Upper lobe of left lung (tissue), 6 donors: ENCODE measurements at regions not wholly inside any gene's neighbourhood (a gene's known extent, or its start where the extent isn't known, plus 50 kb on each side); places are given as distances from the start of the nearest gene placed in this dataset.

ENCODE experiments used
- ATAC-seq, 2 donors: fragments of 200-7000 bp; cut with Tn5 transposase; one replicate each; pipeline ENCODE4 v1.9.1; 2022; ENCODE audit warnings: mild to moderate bottlenecking in 2 of 2, moderate library complexity in 2 of 2; ENCODE audit not compliant: low FRiP score in 2 of 2
- DNase-seq, 2 donors: peaks; one replicate each; pipeline ENCODE4 v3.0.0-alpha.2; 2019 to 2020
- H3K27ac ChIP-seq, 4 donors: fragments of 200-600 bp; sonication (generic); one replicate each; pipeline ENCODE4 v1.5.1; 2016 to 2019
- H3K27me3 ChIP-seq, 4 donors: fragments of 200-600 bp; sonication (generic); one replicate each; pipeline ENCODE4 v1.5.1; 2017 to 2019
- H3K36me3 ChIP-seq, 4 donors: fragments of 200-600 bp; sonication (generic); one replicate each; pipeline ENCODE4 v1.5.1; 2016 to 2019
- H3K4me1 ChIP-seq, 4 donors: fragments of 200-600 bp; sonication (generic); one replicate each; pipeline ENCODE4 v1.5.1; 2018 to 2019
- H3K4me3 ChIP-seq, 4 donors: fragments of 200-600 bp; sonication (generic); one replicate each; pipeline ENCODE4 v1.5.1; 2017 to 2019; ENCODE audit warnings: mild to moderate bottlenecking in 2 of 4, moderate library complexity in 1 of 4
- H3K9me3 ChIP-seq, 4 donors: fragments of 200-600 bp; sonication (generic); one replicate each; pipeline ENCODE4 v1.5.1; 2018 to 2019
- CTCF ChIP-seq, 6 experiments: fragments of 450-650 bp in 4 of 6; fragments of 200-600 bp in 2 of 6; sonication (generic) in 2 of 6; IDR thresholded peaks; one replicate each; pipeline ENCODE4 v1.5.1; 2016 to 2019; ENCODE audit warnings: antibody characterized with exemption in 6 of 6
- EP300 ChIP-seq, 4 donors: sonication (generic); formaldehyde crosslinking; IDR thresholded peaks; one replicate each; pipeline ENCODE4 v1.5.1; 2017; ENCODE audit warnings: antibody characterized with exemption in 4 of 4, control low read depth in 2 of 4
- POLR2A ChIP-seq, 4 donors: fragments of 450-650 bp; IDR thresholded peaks; one replicate each; pipeline ENCODE4 v1.5.1; 2016 to 2017; ENCODE audit warnings: antibody characterized with exemption in 4 of 4, mild to moderate bottlenecking in 2 of 4
- POLR2AphosphoS5 ChIP-seq, 2 donors: sonication (generic); formaldehyde crosslinking; IDR thresholded peaks; one replicate each; pipeline ENCODE4 v1.5.1; 2017; ENCODE audit warnings: antibody characterized with exemption in 2 of 2
- WGBS, 2 donors: methylation state at CpG; one replicate each; pipeline ENCODE4 v1.1.5; 2017 to 2018; 5-methylcytosine and 5-hydroxymethylcytosine counted together
- donor health status: DM: no; HTN: no; CAD: no; lungs with moderate emphysema.
- donor health status: DM: no; HTN: yes; CAD: no; lungs with severe emphysema.

- Histone ChIP-seq H3K27ac (no peak overlapping the region), H3K4me3 (no peak overlapping the region), H3K27me3 (no peaks in the 10 kb centered on the region), H3K4me1 (no peaks in the 10 kb centered on the region), H3K36me3 (no peaks in the 10 kb centered on the region), H3K9me3 (no peaks in the 10 kb centered on the region)
- TF ChIP-seq POLR2AphosphoS5 (IDR thresholded peaks at IDR 0.05), result no peak
- no peak for TF ChIP-seq EP300 (IDR thresholded peaks at IDR 0.05)
- no peak for TF ChIP-seq CTCF (IDR thresholded peaks at IDR 0.05)
- TF ChIP-seq POLR2A (IDR thresholded peaks at IDR 0.05), result no peak
- peak in 1 of 2 donors; percentile 32 for DNase-seq
- 65 to 75% methylated on average over 12 of the region's 12 CpGs for WGBS, 2 donors
- ATAC-seq, result no peak
These were observed 265.3 kb downstream of the TFAP2A start for GRCh38 chr6:10149603-10150002.

GRCh38 chr6:10146715-10147451, 268.0 kb downstream of the TFAP2A start:
- 35 to 48% methylated on average over 5 of the region's 5 CpGs for WGBS, 2 donors
- TF ChIP-seq POLR2A (IDR thresholded peaks at IDR 0.05) (no peak), POLR2AphosphoS5 (IDR thresholded peaks at IDR 0.05) (no peak), EP300 (IDR thresholded peaks at IDR 0.05) (no peak), CTCF (IDR thresholded peaks at IDR 0.05) (no peak)
- Histone ChIP-seq H3K4me3 (peak overlapping the region in 2 of 4 donors; percentile 19 to 41), H3K27me3 (no peaks in the 10 kb centered on the region), H3K4me1 (no peaks in the 10 kb centered on the region), H3K36me3 (no peaks in the 10 kb centered on the region), H3K27ac (no peak overlapping the region), H3K9me3 (no peaks in the 10 kb centered on the region)
- DNase-seq, result no peak
- peak in 1 of 2 donors; percentile 75 for ATAC-seq

- WGBS, 2 donors, result 68 to 78% methylated on average over 1 of the region's 1 CpG
- no peak overlapping the region for H3K4me3 ChIP-seq
- TF ChIP-seq POLR2AphosphoS5 (IDR thresholded peaks at IDR 0.05) (no peak), POLR2A (IDR thresholded peaks at IDR 0.05) (no peak), EP300 (IDR thresholded peaks at IDR 0.05) (no peak), CTCF (IDR thresholded peaks at IDR 0.05) (no peak)
- H3K27ac ChIP-seq, result no peak overlapping the region
- DNase-seq (no peak), ATAC-seq (no peak)
- H3K9me3 ChIP-seq, result no peaks in the 10 kb centered on the region
- no peaks in the 10 kb centered on the region for H3K27me3 ChIP-seq
- no peaks in the 10 kb centered on the region for H3K4me1 ChIP-seq
- no peaks in the 10 kb centered on the region for H3K36me3 ChIP-seq
These were observed 270.1 kb downstream of the TFAP2A start for GRCh38 chr6:10144772-10145171.

- Histone ChIP-seq H3K9me3 (no peaks in the 10 kb centered on the region), H3K4me3 (no peak overlapping the region), H3K27me3 (no peaks in the 10 kb centered on the region), H3K36me3 (no peaks in the 10 kb centered on the region), H3K27ac (no peak overlapping the region), H3K4me1 (no peaks in the 10 kb centered on the region)
- 47 to 66% methylated on average over 3 of the region's 3 CpGs for WGBS, 2 donors
- TF ChIP-seq POLR2A (IDR thresholded peaks at IDR 0.05) (no peak), EP300 (IDR thresholded peaks at IDR 0.05) (no peak), POLR2AphosphoS5 (IDR thresholded peaks at IDR 0.05) (no peak), CTCF (IDR thresholded peaks at IDR 0.05) (no peak)
- ATAC-seq (no peak), DNase-seq (no peak)
These were observed 273.0 kb downstream of the TFAP2A start for GRCh38 chr6:10141746-10142443.
